VCaP (cell line): ENCODE measurements at regions not wholly inside any gene's neighbourhood (a gene's known extent, or its start where the extent isn't known, plus 50 kb on each side); places are given as distances from the start of the nearest gene placed in this dataset.

ENCODE experiments used
- H3K27ac ChIP-seq: fragments of 450-650 bp; 2 replicates; pipeline ENCODE4 v1.5.1; 2017
- TF ChIP-seq, protein P1 (sequence below): fragments of 450-650 bp; conservative IDR thresholded peaks from 2 replicates; pipeline ENCODE4 v1.5.1; 2017; ENCODE audit warnings: mild to moderate bottlenecking, moderate library complexity

GRCh38 chrX:125620715-125621587, 301.3 kb downstream of the TEX13C start:
- TF ChIP-seq, protein P1, sequence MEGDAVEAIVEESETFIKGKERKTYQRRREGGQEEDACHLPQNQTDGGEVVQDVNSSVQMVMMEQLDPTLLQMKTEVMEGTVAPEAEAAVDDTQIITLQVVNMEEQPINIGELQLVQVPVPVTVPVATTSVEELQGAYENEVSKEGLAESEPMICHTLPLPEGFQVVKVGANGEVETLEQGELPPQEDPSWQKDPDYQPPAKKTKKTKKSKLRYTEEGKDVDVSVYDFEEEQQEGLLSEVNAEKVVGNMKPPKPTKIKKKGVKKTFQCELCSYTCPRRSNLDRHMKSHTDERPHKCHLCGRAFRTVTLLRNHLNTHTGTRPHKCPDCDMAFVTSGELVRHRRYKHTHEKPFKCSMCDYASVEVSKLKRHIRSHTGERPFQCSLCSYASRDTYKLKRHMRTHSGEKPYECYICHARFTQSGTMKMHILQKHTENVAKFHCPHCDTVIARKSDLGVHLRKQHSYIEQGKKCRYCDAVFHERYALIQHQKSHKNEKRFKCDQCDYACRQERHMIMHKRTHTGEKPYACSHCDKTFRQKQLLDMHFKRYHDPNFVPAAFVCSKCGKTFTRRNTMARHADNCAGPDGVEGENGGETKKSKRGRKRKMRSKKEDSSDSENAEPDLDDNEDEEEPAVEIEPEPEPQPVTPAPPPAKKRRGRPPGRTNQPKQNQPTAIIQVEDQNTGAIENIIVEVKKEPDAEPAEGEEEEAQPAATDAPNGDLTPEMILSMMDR, result no peak
- no peak overlapping the region for H3K27ac ChIP-seq

DNA sequence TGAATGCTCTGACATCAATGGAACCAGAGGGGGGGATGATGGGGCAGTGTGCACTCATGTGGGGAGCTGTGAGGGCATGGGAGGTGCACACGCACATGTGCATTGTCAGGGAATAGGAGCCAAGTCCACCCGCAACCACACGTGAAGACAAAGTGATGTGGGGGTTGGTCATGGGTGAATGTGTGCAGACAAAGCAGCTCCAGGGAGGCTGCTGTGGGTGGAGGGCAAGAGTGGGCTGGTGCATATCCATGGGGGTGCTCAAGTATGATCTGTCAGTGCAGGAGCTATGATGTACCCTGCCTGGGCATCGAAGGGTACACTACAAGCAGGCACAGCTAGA, 301.9 kb downstream of the TEX13C start:
- H3K27ac ChIP-seq, result no peak overlapping the region
- TF ChIP-seq, protein P1, result no peak

DNA sequence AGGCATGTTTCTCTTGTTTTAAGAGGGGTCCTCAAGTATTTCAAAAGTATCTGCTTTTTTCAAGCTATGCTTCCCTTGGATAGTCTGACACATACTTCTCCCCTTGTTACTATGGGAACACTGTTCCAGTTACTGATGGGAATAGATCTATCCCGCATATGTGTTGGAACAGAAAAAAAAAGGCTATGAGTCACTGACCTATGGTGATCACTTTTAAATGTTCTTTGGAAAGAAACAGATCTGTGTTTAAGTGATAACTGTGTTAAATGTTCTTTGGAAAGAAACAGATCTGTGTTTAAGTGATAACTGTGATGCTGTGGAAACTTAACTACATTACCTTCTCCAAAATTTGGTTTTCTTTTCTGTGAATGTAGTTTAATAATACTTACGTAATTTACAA, 303.2 kb downstream of the TEX13C start:
- H3K27ac ChIP-seq, result no peak overlapping the region
- TF ChIP-seq, protein P1, result no peak

- TF ChIP-seq, protein P1, result no peak
- no peak overlapping the region for H3K27ac ChIP-seq
Measured at GRCh38 chrX:125627676-125628075, 308.0 kb downstream of the TEX13C start.

DNA sequence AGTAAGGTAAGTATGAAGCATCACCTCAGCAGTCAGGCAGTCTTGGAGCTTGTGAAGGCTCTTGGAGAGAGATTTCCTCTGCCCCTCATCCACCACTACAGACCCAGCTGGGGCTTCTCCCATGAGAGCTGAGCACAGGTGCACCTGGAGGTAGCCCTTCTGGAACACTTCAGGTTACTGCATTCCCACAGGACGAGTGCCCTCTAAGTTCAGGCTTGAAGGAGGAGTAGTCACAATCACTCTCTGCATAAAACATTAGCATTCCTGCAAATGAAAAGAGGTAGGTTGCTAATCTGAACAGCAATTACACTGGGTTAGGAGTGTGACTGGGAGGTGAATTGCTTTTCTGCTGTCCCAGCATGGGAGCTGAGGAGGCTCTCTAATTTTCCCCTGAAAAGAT, 308.8 kb downstream of the TEX13C start:
- TF ChIP-seq, protein P1, result no peak
- no peak overlapping the region for H3K27ac ChIP-seq

DNA sequence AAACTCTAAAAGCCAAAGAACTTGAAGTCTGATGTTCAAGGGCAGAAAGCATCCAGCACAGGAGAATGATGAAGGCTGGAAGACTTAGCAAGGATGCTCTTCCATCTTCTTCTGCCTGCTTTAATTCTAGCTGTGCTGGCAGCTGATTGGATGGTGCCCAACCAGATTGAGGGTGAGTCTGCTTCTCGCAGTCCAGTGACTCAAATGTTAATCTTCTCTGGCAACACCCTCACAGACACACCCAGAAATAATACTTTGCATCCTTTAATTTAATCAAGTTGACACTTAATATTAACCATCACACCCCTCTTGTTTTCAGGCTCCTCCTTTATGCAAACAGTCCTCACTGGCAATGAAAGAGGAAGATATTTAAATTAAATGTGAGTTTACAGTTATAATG, 321.7 kb downstream of the TEX13C start:
- no peak overlapping the region for H3K27ac ChIP-seq
- TF ChIP-seq, protein P1, result no peak

DNA sequence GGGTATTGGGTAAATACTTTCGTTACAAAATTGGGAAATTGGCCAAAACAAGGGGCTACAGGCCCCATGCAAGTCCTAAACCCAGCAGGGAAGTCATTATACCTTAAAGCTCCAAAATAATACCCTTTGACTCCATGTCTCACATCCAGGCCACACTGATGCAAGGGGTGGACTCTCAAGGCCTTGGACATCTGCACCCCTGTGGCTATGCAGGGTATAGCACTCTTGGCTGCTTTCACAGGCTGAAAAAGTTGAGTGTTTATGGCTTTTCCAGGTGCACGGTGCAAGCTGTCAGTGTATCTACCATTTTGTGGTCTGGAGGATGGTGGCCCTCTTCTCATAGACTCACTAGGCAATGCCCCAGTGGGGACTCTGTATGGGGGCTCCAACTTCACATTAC, 326.5 kb downstream of the TEX13C start:
- no peak overlapping the region for H3K27ac ChIP-seq
- TF ChIP-seq, protein P1, result no peak; the same call in 1 of the 2 replicates
